ENCODE measurements at regions not wholly inside any gene's neighbourhood (a gene's known extent, or its start where the extent isn't known, plus 50 kb on each side); places are given as distances from the start of the nearest gene placed in this dataset.
"Not testable (repeated sequence)": the region's sequence is repeated elsewhere in the genome, so short reads cannot be mapped to it uniquely, and the experiment has no call there.

DNA sequence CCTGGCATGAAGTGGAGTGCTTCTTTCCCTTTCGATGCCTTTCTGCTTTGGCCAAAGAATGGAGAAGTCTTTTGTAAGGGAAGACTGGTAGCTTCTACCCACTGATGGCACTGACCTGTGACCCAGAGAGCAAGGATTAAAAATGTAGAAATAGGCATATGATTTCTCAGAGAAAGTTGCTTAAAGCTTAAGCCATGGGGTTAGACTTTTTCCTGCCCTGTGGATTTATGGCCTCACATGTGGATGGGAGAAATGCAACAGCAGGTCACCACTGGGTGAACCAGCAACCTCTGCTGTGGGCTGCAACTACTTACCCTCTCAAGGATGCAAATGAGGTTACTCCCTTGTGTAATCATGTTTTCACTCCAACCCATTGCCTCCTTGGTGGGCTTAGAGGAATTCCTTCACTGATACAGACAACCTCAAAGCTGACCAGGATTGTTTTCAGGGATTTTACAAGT lies 86.7 kb upstream of the CDC42EP3 start:
- DNase-seq (ENCODE audit: low spot score) = not testable (repeated sequence)

DNA sequence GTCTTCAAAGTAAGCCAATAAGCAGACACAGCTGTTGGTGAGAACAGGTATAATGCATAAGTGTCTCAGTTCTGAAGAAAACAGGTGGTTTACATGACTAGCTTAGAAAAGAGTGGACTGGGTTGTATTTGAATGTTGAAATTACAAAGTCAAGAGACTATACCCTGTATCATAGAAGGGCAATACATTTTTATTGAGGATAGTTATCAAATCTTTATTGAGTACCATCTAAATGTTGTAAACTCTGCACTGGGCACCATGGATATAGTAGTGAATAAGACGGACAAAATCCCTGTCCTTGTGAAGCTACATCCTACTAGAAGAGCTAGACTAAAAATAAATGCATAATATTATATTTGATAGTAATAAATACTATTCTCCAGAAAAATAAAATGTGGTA lies 88.5 kb upstream of the CDC42EP3 start:
- not testable (repeated sequence) for DNase-seq (ENCODE audit: low spot score)

DNA sequence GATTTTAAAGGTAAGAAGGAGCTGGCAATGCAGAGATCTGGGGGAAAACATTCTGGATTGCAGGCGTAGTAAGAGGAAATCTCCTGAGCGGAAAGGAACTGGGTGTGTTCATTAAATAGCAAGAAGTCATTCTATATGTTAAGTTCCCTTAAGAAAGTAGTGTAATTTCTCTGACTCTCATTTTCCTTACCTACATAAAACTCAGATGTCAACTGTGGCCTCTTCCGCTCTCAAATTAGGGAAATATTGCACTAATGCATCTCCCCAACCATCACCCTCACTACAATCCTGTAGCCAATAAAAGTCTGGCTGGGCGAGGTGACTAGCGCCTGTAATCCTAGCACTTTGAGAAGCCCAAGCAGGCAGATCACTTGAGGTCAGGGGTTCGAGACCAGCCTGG lies 89.0 kb upstream of the CDC42EP3 start:
- DNase-seq (ENCODE audit: low spot score) = no peak

DNA sequence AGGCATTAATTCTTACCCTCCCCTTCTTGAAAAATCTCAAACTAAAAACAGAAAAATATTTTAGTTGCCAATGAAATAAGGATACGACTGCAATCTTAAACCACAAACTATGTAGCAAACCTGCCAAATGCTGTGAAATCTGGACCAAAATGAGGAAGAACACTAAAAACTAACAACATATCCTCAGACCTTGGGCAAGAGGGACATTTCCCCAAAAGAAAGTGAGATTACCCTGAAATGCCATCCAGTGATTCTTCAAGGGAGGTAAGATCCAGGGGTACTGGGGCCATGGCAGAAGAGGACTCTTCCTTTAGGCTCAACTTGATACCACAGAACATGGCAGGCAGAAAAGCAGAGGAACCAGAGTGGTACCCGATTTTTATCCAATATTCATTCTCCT lies 90.8 kb upstream of the CDC42EP3 start:
- not testable (repeated sequence) for DNase-seq (ENCODE audit: low spot score)

DNA sequence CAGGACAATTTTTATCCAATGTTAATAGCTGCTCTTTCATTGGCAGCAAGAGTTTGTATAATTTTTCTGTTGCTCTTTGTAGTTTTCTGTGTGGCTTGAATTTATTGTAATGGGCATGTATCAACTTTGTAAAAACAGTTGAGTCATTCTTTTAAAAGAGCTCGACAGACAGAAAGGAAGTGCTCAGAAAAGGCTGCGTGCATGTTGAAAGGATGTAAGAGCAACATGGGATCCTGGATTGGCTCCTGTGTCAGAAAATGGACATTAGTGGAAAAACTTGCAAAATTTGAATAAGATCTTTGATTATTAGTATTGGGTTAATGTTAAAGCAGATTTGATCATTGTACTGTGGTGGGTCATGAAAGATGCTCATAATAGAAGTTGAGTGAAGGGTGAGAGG lies 93.3 kb upstream of the CDC42EP3 start:
- no peak for DNase-seq (ENCODE audit: low spot score)

DNA sequence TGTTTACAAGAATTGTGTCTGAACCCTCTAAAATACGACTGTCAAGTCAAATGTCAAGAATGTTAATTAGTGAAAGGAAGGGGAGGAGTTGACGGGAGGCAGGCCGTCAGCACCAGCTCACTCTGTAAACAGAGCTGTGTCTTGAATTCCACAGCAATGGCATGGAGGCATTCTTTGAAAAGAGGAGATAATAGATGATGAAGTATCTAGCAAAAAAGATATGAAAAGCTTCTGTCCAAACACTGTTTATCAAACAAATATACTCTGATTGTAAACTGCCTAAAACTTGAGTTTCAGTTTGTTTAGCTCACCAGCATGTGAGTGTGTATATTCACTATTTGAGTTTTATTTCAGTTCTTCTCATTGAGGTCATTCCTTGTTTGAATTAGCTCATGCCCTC lies 94.7 kb upstream of the CDC42EP3 start:
- no peak for DNase-seq (ENCODE audit: low spot score)

DNA sequence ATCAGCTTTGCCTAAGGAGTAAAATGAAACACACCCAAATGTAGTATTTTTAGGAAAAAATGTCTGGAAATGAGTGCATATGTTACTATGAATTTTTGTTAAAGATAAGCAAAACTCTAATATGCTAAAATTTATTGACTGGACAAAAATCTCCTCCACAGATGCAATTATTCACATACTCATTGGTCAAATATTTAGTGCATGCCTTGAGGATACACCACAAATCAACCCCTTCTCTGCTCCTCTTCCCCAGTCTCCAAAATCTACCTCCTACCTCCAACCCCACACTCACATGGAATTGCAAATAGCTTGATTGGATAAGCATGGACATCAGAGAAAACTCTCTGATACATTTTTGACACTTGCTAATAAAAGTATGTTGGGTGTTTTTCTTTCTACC lies 95.6 kb upstream of the CDC42EP3 start:
- DNase-seq (ENCODE audit: low spot score) = no peak

DNA sequence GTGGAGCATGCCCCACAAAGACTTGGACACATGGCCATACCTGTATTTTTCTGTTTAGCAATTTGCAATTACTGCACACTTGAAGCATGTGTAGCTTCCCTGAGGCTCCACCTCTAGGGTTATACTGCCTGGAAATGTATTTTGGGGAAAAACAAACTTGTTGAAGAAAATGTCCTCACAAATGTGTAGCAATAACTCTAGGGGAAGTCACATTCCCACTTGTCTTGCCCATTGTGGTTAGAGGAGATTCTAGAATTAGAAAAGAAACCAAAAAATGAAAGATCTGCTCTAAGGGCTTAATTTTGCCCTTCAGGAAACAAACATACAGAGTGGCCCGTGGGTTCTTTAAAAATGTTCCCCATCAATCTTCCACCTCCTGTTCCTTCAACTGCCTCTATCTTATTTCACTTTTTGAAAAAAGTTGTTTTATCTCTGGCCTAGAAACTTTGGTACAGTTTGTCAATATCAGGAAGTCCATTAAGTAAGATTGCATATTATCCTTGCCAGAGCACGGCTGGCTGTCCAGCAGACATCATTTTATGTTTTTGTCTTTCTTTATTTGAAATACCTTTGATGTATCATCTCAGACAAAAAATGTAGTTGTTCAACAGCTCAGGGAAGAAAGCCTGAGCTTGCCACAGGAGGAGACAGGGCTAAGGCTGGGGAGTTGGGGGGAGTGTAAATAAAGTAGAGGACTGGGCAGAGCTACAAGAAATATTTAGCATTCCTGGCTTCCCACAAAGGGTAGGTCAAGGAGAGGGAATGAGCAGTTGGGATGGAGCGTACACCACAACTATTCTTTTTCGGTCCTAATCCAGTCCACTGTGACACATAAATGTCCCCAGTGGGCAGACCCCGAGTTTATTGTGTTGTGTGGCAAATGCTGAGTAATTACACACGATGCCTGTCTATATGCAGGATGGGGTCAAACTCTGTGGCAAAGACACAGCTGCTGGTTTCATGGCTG lies 96.8 kb upstream of the CDC42EP3 start:
- DNase-seq (ENCODE audit: low spot score) = peak; percentile 80

DNA sequence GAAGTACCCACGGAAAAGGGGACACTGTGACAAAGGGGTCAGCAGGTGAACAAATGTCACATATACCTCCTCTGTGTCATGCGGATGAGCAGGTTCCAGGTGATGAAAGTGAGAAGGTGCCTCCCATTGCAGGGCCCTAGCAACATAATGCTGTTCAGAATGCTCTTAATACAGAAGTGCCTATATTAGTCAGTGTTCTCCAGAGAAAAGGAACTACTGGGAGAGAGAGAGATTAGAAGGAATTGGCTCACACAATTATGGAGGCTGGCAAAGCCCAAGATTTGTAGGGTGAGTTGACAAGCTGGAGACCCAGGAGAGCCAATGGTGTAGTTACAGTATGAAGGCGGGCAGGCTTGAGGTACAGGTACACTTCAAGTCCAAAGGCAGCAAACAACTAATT lies 98.1 kb upstream of the CDC42EP3 start:
- DNase-seq (ENCODE audit: low spot score) = no peak

DNA sequence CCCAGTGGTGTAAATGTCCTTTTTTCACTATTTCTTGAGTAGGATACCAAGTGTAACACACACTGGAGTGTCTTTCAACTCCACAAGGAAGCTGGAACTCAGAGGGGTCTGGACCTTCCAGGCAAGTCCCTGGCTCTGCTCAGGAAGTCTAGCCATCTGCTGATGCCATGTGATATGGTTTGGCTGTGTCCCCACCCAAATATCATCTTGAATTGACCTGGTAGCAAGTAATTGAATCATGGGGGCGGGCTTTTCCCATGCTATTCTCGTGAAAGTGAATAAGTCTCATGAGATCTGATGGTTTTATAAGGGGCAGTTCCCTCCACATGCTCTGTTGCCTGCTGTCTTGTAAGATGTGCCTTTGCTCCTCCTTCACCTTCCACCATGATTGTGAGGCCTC lies 99.4 kb upstream of the CDC42EP3 start:
- no peak for DNase-seq (ENCODE audit: low spot score)

DNA sequence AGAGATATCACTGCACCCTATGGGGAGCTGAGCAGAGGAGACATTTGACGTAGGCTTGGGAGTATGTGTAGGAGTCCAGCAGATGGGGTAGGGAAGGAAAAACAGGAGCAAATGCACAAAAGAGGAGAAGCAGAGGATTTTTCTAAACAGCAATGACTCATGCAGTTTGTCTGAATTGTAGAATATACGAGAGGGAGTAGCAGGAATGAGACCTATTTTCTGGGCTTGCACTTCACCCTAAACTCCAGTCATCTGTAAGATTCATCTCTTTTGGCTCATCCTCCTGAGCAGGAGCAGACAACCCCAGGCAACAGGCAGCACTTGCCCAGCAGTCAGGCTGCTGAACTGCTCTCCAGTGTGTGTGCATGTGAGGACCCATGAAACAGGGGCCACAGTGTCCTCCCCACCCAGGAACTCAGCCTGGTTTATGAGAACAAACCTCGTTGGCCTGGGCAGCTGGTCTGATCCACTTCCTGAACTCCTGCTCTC lies 100.2 kb upstream of the CDC42EP3 start:
- peak; percentile 63 for DNase-seq (ENCODE audit: low spot score)

DNA sequence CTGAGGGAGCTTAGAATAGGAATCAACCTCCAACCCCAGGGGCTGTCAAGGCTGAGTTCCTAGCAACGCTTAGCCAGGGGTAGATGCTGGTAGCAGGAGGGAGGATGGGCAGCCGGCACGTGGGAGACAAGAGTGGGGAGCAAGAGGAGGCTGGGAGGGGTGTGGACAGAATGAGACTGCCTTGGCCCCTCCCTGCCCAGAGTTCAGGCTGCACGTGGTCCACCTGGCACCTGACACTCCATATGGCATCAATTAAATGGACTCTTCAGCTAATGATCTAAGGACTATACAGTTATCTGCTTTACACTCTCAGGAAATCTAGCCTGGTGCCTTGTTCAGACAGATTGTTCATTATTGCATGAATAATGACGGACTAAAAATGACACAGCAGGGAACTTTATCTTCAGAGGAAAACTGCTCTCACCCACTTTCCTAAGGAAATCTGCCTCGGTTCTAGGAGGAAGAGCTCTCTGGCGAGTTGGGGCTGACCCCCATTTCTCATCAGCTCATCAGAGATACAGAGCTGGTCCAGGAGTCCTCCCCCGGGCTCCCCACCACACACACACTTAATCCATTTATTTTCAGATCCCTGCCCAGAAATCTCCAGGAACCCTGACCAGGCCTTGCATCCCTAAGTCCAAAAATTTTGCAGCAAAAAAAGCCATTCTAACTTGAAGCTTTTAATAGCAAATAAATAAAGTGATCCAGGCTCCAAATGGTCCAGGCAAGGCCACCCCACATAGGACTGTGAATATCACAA lies 102.1 kb upstream of the CDC42EP3 start:
- DNase-seq (ENCODE audit: low spot score) = no peak

DNA sequence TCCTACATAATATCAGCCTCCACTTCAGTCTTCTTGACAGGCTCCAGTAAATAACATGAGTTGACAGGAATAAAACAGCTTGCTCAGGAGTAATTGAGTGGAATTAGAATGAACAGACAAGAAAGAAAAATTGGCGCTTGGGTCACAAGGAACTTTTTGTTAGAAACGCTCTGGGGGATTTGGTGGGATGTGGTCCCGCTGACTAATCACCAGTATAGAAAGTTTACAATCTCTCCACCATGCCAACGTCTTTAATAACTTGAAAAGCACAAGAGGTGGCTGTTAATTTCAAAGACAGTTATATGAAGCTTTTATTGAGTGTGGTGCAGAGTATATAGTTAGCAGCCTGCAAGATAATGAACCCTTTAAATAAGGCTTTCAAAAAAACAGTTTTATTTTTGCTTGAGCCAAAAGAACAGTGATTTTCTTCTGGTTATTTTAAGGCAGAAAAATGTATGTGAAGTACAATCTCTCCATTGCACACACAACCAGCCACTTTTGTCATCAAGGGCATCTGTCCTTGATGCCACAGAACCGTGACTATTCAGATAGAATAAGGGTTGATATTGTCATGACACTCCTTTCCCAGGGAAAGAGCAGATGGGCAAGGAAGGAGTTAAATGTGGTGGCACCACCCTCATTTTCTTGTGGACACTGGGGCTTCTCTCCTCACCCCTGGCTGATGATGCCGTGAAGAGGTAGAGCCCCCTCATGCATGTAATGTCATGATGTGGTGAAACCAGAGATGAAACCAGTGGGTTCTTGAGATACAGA lies 102.9 kb upstream of the CDC42EP3 start:
- not testable (repeated sequence) for DNase-seq (ENCODE audit: low spot score)

DNA sequence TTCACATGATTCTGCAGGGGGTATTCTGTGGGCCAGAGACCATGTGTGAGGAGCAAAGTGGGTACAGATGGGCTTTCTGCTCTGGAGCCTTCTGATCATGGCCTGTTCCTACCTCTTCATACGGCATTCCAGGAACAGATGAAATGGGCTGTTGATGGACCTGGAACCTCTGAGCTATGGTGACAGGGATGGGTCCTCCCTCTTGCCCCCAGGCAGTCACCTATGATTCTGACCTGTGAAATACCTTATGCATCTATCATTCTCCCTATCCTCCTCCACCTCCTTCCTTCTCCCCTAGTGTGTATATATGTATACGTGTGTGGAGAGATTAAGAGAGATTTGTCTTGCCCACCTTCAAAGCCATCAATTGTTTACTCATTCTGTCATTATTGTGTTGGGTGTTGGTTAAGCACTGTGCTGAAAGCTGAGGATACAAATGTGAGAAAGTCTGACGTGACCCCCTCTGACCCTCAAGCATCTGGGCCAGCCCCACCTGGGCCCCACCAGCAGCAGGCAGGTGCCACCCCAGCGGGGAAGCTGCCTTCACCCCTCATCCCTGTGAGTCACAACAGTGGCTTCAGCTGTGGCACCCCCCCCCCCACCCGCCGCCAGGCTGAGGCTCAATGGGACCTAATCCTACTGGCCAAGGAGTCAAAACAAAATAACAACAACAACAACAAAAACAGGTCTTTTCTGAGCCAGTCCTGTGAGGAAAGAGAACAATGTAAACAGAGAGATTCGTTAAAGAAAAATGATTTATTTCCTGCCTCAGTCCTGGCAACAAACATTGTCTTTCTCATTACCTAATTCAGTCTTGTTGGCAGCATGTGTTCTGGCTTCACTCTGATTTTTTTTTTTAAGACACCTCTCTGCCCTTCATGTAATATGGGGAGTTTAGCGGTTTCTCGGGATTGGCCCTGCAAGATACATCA lies 103.8 kb upstream of the CDC42EP3 start:
- no peak for DNase-seq (ENCODE audit: low spot score)

DNA sequence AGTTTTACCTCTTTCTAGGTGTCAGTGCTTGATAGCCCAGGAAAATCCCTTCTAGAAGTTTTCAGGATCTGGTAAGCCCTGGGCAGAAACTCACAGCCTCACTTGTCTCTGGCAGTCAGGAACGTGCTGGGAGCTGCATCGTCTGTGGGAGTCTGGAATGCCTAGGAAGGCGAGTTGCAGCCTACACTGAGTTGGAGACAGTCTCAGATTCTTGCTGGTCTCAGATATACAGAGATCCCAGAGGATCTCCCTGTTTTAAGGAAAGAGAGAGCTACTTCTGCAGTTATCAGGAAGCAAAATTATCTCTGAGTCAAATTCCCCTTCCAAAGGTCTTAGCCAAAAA lies 104.4 kb upstream of the CDC42EP3 start:
- peak; percentile 81 for DNase-seq (ENCODE audit: low spot score)

DNA sequence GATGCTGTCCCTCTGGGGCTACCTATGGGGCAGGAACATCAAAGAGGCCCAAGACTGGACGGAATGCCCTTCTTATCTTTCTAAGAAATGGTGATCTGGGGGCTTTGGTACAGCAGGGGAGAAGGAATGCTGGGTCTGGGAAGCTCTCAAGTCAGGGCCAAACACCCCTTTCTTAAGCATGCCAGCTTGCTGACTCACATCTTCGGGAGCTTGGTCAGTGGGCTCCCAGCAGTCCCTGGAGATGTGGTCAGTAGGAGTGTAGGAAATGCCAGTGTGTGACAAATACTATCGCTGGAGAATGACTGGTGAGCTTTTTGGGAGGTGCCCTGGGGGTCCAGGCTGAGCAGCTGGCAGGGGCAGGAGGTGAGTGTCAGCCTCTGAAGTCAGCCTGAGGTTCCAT lies 105.0 kb upstream of the CDC42EP3 start:
- peak; percentile 73 for DNase-seq (ENCODE audit: low spot score)

DNA sequence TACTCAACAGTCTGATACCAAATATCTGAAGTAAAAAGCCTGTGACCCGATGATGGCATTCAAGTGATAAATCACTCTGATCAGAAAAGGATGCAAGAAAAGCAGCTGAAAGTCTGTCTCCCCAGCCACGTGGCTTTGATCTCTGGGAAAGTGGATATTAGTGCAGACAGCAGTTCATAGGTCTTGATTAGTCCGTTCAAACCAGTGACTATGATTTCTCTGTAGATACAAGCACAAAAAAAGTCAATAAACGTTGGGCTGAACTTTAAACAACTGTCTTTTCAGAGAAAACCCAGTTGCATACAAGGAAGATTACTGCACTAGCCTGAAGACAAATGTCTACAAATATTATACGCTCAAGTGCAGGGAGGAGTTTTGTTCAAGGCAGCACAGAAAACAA lies 107.7 kb upstream of the CDC42EP3 start:
- DNase-seq (ENCODE audit: low spot score) = peak; percentile 79

DNA sequence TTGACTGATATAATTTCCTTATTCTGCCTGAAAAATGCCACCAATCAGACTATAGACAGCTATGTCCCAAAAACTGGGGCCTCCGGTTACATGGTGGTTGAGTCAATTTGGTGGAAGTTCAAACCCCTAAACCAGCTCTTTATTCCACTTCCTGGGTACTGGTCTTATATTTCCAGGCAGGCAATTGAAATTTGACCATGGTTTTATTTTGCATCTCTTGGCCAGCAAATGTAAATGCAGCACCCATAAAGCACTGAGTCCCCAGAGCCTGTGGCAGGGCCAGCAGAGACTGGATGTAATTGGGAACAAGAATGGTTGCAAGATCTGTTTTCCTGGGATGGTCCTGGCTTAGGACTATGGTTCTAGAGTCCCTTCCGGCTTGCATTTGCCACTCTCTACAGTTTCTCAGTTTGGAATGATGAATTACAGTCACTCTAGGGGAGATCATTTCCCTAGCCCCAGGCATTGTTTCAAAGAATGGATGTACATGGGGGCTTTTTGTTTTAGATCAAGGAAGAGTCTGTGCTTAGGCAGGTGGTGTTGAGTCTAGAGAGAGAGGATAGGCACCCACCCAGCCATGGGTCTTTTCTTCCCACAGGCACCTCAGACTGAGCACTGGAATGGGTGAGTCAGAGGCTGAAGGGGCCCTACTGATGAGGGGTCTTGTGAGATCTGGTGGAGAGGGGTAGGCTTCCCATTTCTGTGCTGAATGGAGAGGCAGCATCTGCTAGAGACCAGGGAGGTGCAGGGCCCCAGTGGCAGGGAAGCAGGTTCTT lies 108.4 kb upstream of the CDC42EP3 start:
- no peak for DNase-seq (ENCODE audit: low spot score)

DNA sequence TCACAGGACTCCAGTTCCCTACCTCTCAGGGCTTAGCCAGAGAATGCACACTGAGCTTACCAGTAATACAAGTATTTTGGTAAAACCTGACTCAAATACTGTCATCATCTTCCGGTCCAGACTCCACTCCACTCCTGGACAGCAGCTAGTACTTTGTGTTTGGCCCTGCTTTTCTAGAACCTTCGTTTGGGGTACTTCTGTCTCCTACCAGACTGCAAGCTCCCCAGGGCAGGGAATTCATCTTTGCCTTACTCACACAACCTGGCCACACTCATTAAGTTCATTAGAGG lies 108.9 kb upstream of the CDC42EP3 start:
- no peak for DNase-seq (ENCODE audit: low spot score)

DNA sequence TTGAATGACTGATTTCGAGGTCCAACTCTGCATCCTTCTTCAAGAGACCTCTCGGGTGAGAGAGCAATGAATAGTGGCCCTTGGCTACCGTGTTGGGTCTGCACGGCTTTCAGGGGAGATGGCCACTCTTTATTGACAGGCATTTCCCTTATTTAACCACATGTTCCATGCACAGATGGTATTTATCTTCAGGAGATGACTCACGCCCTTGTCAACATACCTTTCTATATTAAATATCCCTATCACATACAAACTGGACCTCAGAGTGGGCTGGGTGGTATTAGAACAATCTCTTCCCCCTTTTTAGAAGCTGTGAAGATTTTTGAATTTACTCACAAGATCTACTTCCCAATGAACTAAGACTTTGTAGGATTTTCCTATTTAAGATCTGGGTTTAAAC lies 109.6 kb upstream of the CDC42EP3 start:
- no peak for DNase-seq (ENCODE audit: low spot score)

Data from umbilical cord (tissue), 1 donor.